ENCODE measurements at regions not wholly inside any gene's neighbourhood (a gene's known extent, or its start where the extent isn't known, plus 50 kb on each side); places are given as distances from the start of the nearest gene placed in this dataset.

DNA sequence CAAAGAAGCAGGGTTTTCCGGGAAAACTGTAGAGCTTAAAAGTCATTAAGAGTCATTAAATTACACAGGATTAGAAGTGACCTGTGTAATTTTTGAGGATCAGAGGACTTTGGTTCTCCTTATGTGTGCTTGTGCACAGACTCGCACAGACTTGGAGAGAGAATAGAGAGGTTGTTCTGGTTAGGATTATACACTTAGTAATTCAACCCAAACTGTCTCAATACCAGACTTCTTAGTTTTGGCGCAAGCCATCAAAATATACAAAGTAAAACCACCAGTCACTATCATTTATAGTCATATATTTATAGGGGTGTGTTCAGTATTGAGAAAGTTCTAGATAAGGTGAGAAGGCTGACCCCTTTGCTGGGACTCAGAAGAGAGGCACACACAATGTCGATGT, 112.3 kb downstream of the HLX start:
- TF ChIP-seq, protein P1, sequence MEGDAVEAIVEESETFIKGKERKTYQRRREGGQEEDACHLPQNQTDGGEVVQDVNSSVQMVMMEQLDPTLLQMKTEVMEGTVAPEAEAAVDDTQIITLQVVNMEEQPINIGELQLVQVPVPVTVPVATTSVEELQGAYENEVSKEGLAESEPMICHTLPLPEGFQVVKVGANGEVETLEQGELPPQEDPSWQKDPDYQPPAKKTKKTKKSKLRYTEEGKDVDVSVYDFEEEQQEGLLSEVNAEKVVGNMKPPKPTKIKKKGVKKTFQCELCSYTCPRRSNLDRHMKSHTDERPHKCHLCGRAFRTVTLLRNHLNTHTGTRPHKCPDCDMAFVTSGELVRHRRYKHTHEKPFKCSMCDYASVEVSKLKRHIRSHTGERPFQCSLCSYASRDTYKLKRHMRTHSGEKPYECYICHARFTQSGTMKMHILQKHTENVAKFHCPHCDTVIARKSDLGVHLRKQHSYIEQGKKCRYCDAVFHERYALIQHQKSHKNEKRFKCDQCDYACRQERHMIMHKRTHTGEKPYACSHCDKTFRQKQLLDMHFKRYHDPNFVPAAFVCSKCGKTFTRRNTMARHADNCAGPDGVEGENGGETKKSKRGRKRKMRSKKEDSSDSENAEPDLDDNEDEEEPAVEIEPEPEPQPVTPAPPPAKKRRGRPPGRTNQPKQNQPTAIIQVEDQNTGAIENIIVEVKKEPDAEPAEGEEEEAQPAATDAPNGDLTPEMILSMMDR (conservative IDR thresholded peaks at IDR 0.05; ENCODE audit: low read length) = no peak
- TF ChIP-seq EZH2phosphoT487 (IDR thresholded peaks at IDR 0.05; ENCODE audit: borderline replicate concordance, low read depth, low read length) = no peak
